ENCODE measurements at regions not wholly inside any gene's neighbourhood (a gene's known extent, or its start where the extent isn't known, plus 50 kb on each side); places are given as distances from the start of the nearest gene placed in this dataset.

- TF ChIP-seq, protein P1, sequence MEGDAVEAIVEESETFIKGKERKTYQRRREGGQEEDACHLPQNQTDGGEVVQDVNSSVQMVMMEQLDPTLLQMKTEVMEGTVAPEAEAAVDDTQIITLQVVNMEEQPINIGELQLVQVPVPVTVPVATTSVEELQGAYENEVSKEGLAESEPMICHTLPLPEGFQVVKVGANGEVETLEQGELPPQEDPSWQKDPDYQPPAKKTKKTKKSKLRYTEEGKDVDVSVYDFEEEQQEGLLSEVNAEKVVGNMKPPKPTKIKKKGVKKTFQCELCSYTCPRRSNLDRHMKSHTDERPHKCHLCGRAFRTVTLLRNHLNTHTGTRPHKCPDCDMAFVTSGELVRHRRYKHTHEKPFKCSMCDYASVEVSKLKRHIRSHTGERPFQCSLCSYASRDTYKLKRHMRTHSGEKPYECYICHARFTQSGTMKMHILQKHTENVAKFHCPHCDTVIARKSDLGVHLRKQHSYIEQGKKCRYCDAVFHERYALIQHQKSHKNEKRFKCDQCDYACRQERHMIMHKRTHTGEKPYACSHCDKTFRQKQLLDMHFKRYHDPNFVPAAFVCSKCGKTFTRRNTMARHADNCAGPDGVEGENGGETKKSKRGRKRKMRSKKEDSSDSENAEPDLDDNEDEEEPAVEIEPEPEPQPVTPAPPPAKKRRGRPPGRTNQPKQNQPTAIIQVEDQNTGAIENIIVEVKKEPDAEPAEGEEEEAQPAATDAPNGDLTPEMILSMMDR (conservative IDR thresholded peaks at IDR 0.05; ENCODE audit: low read depth, low read length) = no peak
- TF ChIP-seq EZH2phosphoT487 (IDR thresholded peaks at IDR 0.05; ENCODE audit: borderline replicate concordance, low read length) = no peak
These were observed 121.4 kb upstream of the FOXF1 start for GRCh38 chr16:86388976-86389375.

Data from PC-3 (cell line).